GM19240 (cell line): ENCODE measurements at regions not wholly inside any gene's neighbourhood (a gene's known extent, or its start where the extent isn't known, plus 50 kb on each side); places are given as distances from the start of the nearest gene placed in this dataset.
"Not testable (repeated sequence)": the region's sequence is repeated elsewhere in the genome, so short reads cannot be mapped to it uniquely, and the experiment has no call there.

Experiments
- DNase-seq: peaks from one replicate; pipeline ENCODE4 v3.0.0; 2011; ENCODE audit warnings: low spot score; ENCODE audit not compliant: insufficient read length

DNA sequence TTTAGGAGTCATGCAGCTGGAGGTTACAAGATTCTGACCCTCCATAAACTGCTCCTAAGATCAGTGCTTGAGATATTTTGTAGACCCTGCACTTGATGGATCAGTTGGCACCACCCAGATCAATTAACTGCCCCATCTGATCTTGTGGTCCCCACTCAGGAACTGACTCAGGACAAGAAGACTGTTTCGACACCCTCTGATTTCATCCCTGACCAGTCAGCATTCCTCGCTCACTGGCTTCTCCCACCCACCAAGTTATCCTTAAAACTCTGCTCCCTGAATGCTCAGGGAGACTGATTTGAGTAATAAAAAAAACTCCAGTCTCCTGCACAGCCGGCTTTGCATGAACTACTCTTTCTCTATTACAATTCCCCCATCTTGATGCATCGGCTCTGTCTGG is 360.2 kb downstream of the GALC start:
- DNase-seq: no peak

DNA sequence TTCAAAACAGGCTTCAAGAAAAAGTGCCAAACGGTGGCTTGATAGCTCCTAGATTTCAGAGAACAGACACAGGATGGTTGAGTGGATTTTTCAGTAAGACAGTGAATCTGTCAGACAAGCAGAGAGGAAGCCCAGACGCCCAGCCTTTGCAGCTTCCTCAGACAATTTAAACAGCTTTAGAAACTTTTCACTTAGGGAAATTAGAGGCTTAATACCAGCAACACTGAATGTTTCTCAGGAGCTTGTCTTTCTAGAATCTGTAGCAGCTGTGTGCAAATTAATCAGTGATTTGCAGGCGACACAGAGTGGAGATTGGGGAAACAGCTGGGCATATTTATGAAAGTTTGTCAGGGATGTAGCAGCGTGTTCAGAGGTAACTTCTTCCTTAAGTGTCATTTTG is 362.1 kb downstream of the GALC start:
- DNase-seq: no peak

- DNase-seq: no peak
Measured at GRCh38 chr14:87629788-87630187, 363.2 kb downstream of the GALC start.

DNA sequence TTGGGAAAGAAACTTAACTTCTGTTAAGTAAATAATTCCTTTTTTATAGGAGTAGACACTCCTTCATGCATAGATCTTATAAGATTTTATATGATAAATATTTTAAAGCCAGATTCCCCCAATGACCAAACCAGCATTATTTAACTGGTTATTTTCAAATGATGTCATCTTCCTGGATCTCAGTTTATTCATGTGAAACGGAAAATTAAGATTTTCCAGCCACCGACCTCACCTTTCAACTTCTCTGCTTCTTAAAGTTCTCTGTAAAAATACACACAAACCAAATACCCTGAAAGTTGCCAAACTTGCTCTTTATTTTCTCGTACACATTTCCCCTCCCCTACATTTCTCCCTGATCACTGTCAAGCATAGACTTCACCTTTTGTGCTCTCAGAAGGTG is 364.2 kb downstream of the GALC start:
- DNase-seq: no peak

DNA sequence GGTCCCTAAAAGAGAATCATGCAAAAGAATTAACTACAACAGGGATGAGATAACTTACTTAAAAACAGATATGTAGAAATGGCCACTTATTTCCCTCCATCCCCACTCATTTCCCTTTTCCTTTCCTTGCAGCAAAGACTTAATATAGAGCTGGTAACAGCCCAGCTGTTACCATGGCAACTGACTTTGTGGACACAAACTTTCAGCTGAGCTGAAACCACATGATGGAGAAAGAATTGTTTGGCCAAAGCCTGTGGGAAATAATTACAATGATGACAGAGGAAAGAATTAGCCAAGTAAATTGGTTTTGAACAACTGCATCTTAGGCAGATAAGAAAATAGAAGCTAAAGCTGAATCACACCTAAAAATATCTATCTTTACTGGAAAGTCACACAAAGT is 364.9 kb downstream of the GALC start:
- no peak for DNase-seq

- DNase-seq: no peak
Measured at GRCh38 chr14:87626266-87626665, 366.7 kb downstream of the GALC start.

- no peak for DNase-seq
Measured at GRCh38 chr14:87623616-87624015, 369.4 kb downstream of the GALC start.

GRCh38 chr14:87617079-87617478 is 375.9 kb downstream of the GALC start:
- DNase-seq: no peak

- peak; percentile 42 for DNase-seq
Measured at GRCh38 chr14:87615822-87616679, 376.9 kb downstream of the GALC start.

DNA sequence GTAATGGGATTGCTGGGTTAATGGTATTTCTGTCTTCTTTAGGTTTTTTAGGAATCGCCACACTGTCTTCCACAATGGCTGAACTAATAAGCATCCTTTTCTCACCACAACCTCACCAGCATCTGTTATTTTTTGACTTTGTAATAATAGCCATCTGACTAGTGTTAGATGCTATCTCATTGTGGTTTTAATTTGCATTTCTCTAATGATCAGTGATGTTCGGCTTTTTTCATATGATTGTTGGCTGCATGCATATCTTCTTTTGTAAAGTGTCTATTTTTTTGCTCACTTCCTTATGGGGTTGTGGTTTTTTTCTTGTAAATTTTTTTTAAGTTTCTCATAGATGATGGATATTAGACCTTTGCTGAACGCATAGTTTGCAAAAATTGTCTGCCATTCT is 377.9 kb downstream of the GALC start:
- no peak for DNase-seq

GRCh38 chr14:87613881-87614280 is 379.1 kb downstream of the GALC start:
- DNase-seq: no peak

GRCh38 chr14:87607056-87607455 is 385.9 kb downstream of the GALC start:
- not testable (repeated sequence) for DNase-seq

DNA sequence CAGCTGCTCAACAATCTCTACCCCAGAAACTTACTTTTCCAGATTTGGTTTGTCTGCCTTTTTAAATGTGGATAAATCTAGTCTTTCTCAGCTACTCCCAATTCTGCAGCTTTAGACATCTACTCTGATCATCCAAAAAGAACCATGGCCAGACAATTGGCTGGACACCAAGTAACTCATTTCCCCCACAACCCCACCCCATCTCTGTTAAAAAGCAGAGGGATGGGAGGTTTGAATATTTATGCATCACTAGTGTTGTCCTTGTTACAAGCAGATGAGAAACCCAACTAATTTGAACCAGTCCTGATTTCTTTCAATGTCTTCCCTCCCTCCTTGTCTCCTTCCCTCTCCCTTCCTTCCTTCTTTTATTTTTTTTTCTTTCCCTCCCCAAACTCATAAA is 391.9 kb downstream of the GALC start:
- DNase-seq: no peak

GRCh38 chr14:87600240-87600639 is 392.7 kb downstream of the GALC start:
- DNase-seq: no peak

GRCh38 chr14:87581298-87581697 is 411.7 kb downstream of the GALC start:
- DNase-seq: no peak

- DNase-seq: no peak
Measured at GRCh38 chr14:87579036-87579435, 413.9 kb downstream of the GALC start.

DNA sequence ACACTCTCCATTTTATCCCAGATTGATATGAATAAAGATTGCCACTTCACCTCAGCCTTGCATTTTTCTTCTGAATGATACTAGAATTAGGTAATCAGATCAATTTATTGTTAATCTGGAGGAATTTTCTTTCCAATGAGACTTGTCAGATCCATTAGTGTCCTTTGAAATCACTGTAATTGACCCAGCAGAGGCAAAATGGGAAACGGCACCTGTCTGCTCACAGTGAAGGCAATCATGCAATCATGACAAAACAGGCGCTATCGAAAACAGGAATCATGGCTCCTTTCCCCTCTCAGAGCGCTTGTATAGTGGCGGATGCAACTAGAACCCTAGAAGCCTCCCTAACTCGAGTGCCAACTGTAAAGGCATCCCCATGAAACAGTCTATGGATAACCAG is 417.6 kb downstream of the GALC start:
- no peak for DNase-seq

GRCh38 chr14:87573591-87573990 is 419.4 kb downstream of the GALC start:
- no peak for DNase-seq

- no peak for DNase-seq
Measured at GRCh38 chr14:87567618-87568295, 425.2 kb downstream of the GALC start.

DNA sequence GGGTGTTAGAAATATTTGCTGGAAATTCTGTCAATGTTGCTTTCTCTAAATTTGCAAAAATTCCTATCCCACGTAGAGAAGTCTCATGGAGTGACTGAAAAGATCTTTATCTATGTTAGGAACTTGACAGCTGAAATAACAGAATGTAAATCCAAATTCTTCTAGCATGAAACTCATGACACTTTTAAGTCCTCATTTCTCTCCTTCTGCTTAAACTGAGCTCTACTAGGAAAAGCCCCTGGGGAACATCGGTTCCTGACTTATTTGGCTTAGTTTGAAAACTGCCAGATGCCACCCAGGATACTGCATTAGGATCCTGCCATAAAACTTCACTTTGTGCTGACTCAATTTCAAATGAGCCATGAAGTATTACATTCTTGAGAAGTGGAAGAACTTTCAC is 426.0 kb downstream of the GALC start:
- DNase-seq: no peak

DNA sequence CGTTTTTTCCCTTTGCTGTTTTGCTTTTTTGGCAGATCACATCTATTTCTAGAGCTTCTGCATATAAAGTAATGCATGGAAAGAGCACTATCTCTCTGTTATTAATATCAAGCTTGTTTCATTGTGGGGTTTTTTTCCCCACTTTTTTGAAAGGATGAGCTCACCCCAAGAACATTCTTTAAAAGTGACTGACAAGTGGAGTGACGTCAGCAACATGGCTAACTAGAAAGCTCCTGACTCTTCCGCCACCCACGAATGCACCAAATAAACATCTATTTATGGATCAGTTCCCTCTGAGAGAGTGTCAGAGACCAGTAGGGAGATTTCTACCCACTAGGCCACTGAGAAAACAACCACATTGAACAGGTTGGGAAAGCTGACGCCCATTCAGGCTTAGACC is 445.4 kb downstream of the GALC start:
- DNase-seq: no peak

GRCh38 chr14:87542288-87542687 is 450.7 kb downstream of the GALC start:
- DNase-seq: no peak

GRCh38 chr14:87540339-87540738 is 452.6 kb downstream of the GALC start:
- DNase-seq: no peak
